Neutrophil (primary cell): ENCODE measurements at regions not wholly inside any gene's neighbourhood (a gene's known extent, or its start where the extent isn't known, plus 50 kb on each side); places are given as distances from the start of the nearest gene placed in this dataset.

Experiments
- H3K27ac ChIP-seq: fragments of 200-600 bp; sonication (generic); 2 replicates; pipeline ENCODE4 v1.5.1; 2016; ENCODE audit warnings: mild to moderate bottlenecking, moderate library complexity
- H3K27me3 ChIP-seq: fragments of 200-600 bp; sonication (generic); 2 replicates; pipeline ENCODE4 v1.6.0; 2016; ENCODE audit warnings: mild to moderate bottlenecking
- H3K36me3 ChIP-seq: fragments of 200-600 bp; sonication (generic); 2 replicates; pipeline ENCODE4 v1.5.1; 2017
- H3K4me1 ChIP-seq, 2 experiments: fragments of 200-600 bp in 1 of 2; sonication (generic) in 1 of 2; 1 replicate in 1 of 2; 2 replicates in 1 of 2; pipeline versions ENCODE4 v1.5.1 to v1.6.1; 2013 to 2016; ENCODE audit warnings: low read depth in 1 of 2, low read length in 1 of 2, mild to moderate bottlenecking in 1 of 2, moderate library complexity in 1 of 2; ENCODE audit not compliant: control insufficient read depth in 1 of 2, insufficient read depth in 1 of 2
- H3K4me3 ChIP-seq, 2 experiments: fragments of 200-600 bp in 1 of 2; sonication (generic) in 1 of 2; 1 replicate in 1 of 2; 2 replicates in 1 of 2; pipeline ENCODE4 v1.5.1; 2013 to 2016; ENCODE audit warnings: low read depth in 1 of 2, low read length in 1 of 2, mild to moderate bottlenecking in 1 of 2, moderate library complexity in 1 of 2
- H3K9me3 ChIP-seq: fragments of 200-600 bp; sonication (generic); 2 replicates; pipeline ENCODE4 v1.5.1; 2016
- TF ChIP-seq, protein P1 (sequence below): fragments of 200-600 bp; sonication (generic); IDR thresholded peaks from 2 replicates; pipeline ENCODE4 v1.5.1; 2016; ENCODE audit warnings: antibody characterized with exemption

DNA sequence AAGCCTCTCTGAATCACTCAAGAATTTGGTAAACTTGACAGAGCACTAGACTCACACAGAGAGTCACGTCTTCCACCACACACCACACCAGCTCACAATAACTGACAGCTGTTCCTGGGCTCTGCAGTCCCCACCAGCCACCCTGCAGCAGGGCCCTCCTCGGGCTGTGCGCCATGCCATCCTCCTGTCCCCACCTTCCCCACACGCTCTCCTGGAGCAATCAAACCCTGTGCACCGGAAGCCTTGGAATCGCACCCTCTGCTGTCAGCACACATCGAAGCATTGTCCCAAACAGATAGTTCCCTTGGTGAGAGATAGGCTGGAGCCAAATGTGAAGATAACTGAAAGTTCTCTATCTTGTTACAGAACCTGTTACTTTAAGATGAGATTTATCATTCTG is 191.0 kb downstream of the TBXT start:
- H3K36me3 ChIP-seq: no peaks in the 10 kb centered on the region
- no peak overlapping the region for H3K27ac ChIP-seq
- no peaks in the 10 kb centered on the region for H3K27me3 ChIP-seq
- no peaks in the 10 kb centered on the region for H3K4me1 ChIP-seq
- H3K9me3 ChIP-seq: no peaks in the 10 kb centered on the region
- no peak overlapping the region for H3K4me3 ChIP-seq
- TF ChIP-seq, protein P1, sequence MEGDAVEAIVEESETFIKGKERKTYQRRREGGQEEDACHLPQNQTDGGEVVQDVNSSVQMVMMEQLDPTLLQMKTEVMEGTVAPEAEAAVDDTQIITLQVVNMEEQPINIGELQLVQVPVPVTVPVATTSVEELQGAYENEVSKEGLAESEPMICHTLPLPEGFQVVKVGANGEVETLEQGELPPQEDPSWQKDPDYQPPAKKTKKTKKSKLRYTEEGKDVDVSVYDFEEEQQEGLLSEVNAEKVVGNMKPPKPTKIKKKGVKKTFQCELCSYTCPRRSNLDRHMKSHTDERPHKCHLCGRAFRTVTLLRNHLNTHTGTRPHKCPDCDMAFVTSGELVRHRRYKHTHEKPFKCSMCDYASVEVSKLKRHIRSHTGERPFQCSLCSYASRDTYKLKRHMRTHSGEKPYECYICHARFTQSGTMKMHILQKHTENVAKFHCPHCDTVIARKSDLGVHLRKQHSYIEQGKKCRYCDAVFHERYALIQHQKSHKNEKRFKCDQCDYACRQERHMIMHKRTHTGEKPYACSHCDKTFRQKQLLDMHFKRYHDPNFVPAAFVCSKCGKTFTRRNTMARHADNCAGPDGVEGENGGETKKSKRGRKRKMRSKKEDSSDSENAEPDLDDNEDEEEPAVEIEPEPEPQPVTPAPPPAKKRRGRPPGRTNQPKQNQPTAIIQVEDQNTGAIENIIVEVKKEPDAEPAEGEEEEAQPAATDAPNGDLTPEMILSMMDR: no peak

DNA sequence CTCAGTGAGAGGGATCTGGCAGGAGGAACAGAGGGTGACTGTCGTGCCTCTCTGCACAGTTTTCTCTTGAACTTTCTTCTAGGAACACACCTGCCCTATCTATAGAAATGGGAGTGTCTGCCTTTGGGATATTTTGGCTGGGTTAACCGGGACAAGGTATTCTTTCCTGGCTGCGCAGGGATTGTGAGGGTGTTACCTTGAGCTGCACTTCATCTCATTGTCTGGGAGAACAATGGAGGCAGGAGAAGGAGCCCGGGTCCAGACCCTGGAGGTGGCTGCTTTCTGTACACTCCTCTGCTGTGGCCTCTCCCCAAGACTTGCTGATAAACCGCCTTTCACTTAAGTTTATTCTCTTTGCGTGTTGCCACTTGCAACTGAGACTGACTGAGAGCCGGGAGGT is 192.8 kb downstream of the TBXT start:
- Histone ChIP-seq H3K27me3 (no peaks in the 10 kb centered on the region), H3K36me3 (no peaks in the 10 kb centered on the region), H3K4me3 (no peak overlapping the region), H3K4me1 (no peaks in the 10 kb centered on the region), H3K9me3 (no peaks in the 10 kb centered on the region), H3K27ac (no peak overlapping the region)
- TF ChIP-seq, protein P1: no peak

DNA sequence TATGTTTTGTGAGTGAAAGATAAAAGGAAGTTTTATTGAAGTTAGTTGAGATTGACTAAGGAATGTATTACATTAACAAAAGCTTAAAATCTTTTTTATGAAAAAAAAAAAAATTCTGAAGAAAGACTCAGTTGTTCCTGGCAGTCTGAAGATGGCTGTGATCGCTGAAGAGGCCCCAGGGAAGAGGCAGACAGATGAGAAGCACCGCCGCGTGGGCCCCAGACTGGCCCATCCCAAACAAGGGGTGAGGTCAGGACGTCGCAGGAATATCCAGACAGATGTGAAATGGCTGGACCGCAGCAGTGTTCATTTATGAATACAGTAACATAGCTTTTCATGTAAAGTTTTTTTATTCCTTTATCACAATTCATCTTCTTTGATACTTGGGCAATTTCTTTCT is 194.2 kb downstream of the TBXT start:
- Histone ChIP-seq H3K27ac (no peak overlapping the region), H3K27me3 (no peaks in the 10 kb centered on the region), H3K9me3 (no peaks in the 10 kb centered on the region), H3K4me1 (no peaks in the 10 kb centered on the region), H3K4me3 (no peak overlapping the region), H3K36me3 (no peaks in the 10 kb centered on the region)
- TF ChIP-seq, protein P1: no peak

DNA sequence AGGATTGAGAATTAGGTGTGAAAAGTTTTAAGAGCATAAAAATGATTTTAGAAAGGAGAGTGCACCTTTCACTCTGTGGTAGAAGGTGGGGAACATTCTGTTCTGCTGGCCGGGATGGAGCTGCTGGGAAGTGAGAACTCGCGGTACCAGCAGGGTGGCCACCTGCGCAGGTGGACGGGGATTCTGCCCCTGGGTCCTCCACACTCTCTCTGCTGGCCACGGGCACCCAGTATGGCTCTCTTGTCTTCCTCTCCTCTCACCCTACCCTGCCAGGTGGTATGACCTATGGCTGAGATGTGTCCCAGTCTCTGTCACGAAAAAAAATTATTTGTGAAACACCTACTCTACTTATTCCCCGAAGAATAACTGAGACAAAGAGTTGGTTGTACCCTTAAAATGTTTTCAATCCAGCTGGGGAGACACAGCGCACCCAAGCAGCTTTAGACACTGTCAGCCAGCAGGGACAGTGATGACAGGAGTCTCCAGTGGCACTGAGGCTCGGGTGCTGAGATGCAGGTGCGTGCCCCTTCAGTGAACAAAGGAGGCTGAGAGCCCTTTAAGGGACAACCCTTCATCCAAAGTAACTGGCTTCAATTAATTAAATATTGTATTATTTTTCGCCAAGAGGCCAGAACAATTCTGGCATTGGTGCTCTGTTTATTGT is 195.4 kb downstream of the TBXT start:
- H3K9me3 ChIP-seq: no peaks in the 10 kb centered on the region
- H3K4me1 ChIP-seq: no peaks in the 10 kb centered on the region
- no peak overlapping the region for H3K27ac ChIP-seq
- no peak overlapping the region for H3K4me3 ChIP-seq
- TF ChIP-seq, protein P1: no peak
- no peaks in the 10 kb centered on the region for H3K36me3 ChIP-seq
- H3K27me3 ChIP-seq: no peaks in the 10 kb centered on the region

DNA sequence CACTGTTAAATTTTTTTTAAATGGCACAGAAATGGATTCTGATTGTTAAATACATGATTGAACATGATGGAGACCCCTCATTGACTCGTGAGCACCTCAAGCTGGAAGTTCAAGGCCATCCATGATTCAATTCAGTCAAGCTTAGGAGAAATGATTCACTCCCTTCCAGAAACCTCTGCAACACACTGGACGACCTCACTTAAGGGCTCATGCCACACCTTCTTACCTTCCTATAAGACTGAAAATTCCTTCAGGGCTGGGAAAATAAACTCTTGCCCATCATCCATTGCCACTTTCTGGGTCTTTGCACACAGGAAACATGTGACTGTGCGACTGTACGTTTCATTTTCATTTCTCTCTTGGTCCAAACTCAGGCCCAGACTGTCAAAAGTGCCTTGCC is 196.4 kb downstream of the TBXT start:
- Histone ChIP-seq H3K27me3 (no peaks in the 10 kb centered on the region), H3K36me3 (no peaks in the 10 kb centered on the region), H3K27ac (no peak overlapping the region), H3K9me3 (no peaks in the 10 kb centered on the region), H3K4me1 (no peaks in the 10 kb centered on the region), H3K4me3 (no peak overlapping the region)
- TF ChIP-seq, protein P1: no peak
